NT2/D1 (cell line): ENCODE measurements at regions not wholly inside any gene's neighbourhood (a gene's known extent, or its start where the extent isn't known, plus 50 kb on each side); places are given as distances from the start of the nearest gene placed in this dataset.

ENCODE experiments used
- SUZ12 ChIP-seq: IDR thresholded peaks from 2 replicates; pipeline ENCODE4 v1.6.1; 2011; ENCODE audit not compliant: insufficient read length, insufficient read depth; ENCODE audit errors: extremely low read depth
- ZNF274 ChIP-seq: IDR thresholded peaks from 2 replicates; pipeline ENCODE4 v1.6.1; 2011; ENCODE audit warnings: mild to moderate bottlenecking, low read depth, low read length

- TF ChIP-seq SUZ12 (no peak), ZNF274 (no peak)
Observed at GRCh38 chr1:217109928-217110327, 386.7 kb upstream of the ESRRG start.
